ENCODE measurements at regions not wholly inside any gene's neighbourhood (a gene's known extent, or its start where the extent isn't known, plus 50 kb on each side); places are given as distances from the start of the nearest gene placed in this dataset.
"Not testable (repeated sequence)": the region's sequence is repeated elsewhere in the genome, so short reads cannot be mapped to it uniquely, and the experiment has no call there.

DNA sequence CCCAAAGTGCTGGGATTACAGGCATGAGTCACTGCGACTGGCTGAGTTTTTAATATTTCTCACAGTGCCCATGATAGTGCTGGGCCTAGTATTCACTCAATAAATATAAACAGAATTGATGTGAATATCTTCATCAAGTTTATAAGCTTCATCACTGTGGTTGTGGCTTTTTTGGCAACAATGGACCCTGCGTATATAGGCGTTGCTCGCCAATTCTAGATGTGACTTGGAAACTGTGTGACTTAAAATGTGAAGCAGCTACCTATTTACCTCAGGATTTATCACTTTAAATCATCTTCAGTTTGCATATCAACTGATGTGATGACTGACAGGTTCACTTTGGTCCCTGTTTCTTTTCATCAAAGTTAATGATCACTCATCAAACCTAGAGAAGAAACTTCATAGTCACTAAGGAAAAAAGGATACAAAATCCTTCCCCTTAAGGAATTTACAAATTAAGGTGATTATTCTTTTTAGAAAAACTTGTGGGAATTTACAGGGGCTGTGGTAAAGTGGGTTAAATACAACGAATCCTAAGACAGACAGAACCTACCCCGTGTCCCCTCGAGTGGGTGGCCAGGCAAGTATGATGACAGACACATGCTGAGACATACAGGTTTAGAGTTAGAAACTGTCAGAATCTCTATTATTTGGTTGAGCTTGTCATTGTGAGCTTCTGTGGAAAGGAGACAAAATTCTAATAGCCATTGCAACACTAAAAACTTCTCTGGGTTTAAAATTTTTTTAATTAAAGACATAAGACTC, 101.3 kb downstream of the AKAP11 start:
- no peak for DNase-seq

DNA sequence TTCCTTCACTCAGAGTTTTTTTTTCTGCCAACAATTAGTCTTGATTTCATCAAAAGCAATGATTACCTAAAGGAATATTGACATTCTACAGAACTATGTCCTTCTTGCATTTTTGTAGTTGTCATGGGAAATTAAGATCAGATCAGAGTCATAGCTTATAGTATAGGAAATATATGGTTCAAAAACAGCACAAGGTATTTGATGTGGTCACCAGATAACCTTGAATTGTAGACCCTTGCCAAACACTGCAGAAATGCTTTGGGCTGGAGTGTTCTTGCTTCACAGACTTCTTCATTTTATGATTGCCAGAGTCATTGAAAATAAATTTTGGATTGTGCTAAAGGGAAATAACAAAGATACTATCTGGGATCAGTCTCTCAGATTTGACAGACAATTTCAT, 103.7 kb downstream of the AKAP11 start:
- DNase-seq = no peak

DNA sequence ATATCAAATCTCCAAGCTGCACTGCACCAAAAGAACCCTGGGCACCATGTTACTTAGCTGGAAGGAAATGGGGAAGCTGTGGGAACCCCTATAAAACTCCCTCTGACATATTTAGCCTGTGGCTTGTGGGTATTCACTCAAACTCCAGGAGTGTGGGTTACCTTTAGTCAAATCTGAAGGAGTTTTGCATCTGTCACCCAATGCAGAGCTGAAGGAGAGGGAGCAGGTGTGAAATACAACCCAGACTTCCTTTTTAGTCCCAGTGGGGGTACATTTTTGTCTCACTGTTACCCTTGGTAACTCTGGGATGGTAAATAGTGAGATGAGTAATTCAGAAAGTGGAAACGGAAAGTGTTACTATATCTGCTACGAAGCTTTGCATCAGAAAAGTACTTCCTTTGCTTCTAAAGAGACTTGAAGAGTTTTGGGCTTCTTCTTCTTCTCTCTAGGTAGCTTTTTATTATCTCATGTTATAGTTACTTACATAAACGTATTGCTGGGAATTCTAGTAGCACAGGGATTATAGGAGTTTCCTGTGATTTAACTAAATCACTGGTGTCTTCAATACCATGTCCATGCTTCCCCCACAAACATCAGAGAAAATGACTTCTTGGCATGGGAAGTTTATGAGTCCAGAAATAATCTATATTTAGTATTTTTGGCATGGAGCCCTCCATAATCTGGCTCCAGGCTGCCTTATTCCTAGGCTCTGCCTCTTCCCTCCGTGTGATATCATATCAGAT, 105.9 kb downstream of the AKAP11 start:
- DNase-seq = no peak

DNA sequence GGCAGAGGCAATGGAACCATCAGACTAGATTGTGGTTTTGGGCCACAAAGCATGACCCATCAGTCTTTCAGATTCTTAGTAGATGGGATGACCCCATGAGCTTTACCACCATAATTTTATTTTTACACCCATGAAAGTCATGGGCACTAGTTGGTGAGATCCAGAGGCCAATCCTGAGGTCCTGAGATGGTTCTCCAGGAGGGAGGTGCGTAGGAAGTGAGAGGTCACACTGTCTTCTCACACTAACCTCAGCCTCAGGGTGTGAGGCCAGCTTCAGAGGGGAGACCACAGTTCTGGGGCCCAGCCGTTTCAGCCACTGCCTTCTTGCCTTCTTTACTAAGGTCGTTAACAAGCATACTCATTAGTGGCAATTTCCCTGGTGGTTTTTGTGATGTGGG, 106.4 kb downstream of the AKAP11 start:
- no peak for DNase-seq

DNA sequence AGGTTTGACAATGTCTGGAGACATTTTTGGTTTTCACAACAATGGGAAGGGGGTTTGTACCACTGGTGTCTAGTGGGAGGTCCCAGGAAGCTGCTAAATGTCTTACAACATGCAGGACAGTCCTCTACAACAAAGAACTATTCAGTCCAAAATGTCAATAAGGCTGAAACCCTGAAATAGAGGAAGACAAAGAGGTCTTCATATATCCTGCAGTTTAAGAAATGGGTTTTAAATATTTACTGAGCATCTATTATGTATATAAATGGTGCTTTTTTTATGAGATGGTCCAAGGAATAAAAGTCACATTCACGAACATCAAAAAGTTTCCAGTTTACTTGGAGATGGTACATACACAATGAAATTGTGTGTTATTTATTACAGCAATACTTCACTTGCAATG, 107.3 kb downstream of the AKAP11 start:
- no peak for DNase-seq

DNA sequence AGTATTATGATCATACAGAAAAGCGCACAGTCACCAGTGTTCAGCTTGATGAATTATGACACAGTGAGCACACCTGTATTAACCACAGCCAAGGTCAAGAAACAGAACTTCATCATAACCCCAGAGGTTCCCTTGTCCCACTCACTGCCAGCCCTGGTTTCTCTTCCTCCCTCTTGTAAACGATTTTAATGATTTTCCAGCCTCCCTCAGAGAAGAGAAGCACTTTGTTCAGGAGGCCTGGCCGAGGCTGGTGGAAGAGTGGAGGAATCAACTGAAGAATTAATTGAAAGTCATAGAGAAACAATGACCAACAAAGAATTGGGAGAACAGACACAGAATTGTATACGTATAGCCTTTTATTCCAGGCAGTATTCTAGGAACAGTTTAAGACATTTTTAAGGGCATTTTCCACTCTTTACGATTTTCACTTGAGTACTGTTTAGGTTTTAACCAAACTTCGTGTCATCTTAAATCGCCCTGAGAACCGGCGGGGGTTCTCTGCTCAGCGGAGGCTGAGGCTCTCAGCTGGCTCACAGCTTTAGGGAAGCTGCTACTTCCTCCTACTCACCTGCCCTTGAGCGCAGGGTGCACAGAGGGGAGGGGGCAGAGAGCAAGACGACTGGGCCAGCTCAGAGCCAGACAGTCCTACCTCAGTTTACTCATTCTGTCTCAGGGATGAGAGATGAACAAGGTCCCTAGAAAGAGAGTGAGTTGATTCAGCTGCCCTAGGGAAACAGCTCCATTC, 108.6 kb downstream of the AKAP11 start:
- no peak for DNase-seq

DNA sequence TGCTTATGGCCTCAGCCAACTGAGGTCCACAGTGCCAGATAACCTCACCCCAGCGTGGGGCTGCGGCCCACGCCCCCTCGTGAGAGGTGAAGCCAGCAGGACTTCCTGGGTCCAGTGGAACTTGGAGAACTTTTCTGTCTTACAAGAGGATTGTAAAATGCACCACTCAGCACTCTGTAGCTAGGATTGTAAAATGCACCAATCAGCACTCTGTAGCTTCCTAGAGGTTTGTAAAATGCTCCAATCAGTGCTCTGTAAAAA, 109.1 kb downstream of the AKAP11 start:
- no peak for DNase-seq

DNA sequence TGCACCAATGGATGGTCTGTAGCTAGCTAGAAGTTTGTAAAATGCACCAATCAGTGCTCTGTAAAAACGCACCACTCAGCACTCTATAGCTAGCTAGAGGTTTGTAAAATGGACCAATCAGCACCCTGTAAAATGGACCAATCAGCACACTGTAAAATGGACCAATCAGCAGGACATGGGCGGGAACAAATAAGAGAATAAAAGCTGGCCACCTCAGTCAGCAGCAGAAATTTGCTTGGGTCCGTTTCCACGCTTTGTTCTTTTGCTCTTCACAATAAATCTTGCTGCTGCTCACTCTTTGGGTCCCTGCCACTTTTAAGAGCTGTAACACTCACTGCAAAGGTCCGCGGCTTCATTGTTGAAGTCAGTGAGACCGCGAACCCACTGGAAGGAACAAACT, 109.5 kb downstream of the AKAP11 start:
- not testable (repeated sequence) for DNase-seq

DNA sequence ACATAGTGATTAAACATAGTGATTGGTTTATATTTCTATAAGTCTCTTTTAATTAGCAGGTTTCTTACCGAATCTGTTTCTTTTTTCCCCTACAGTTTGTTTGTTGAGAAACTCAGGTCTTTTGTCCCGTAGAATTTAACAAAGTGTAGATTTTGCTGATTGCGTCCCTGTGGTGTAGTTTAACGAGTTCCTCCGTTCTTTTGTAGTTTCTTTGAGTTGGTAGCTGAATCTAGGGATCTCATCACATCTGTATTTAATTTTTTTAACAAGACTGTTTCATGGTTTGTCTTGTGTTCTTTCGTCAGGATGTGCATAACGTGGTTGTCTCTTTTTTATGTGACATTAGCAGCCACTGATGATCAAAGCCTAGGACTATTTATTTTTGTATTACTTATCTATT, 111.1 kb downstream of the AKAP11 start:
- DNase-seq = no peak

DNA sequence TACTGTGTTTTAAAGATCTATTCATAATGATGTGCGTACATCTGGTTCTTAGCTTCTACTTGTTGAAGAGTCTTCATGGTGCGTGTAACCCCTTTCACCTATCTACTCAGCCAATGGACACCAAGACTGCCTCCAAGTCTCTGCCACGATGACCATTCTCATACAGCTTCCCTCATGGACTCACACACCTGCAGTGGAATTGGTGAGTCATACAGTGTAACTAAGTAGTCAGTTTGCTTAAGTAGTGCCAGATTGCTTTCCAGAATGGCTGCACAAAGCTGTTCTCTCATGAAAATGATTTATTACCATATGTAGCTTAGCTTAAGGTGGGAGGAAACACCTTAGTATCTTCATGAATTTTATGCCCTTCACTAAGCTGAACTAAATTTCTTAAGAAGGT, 112.3 kb downstream of the AKAP11 start:
- DNase-seq = no peak

DNA sequence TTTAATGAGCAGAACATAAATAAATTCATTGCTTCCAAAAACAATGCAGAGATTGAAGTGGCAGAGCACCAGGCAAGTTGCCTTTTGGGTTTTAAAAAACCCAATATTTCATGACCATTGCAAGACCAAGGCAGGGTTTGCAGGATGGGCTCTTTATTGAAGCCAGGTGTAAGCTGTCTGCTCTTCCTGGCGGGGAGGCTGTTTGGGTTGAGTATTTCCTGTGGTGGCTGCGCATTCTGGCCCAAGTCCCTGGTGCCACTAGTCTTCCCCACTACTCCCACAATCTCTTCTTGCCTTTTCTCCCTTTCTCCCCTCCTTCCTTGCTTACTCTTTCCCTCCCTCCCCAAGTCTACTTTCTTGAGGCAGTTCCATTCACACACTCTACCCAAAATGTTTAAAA, 116.4 kb downstream of the AKAP11 start:
- DNase-seq = no peak

DNA sequence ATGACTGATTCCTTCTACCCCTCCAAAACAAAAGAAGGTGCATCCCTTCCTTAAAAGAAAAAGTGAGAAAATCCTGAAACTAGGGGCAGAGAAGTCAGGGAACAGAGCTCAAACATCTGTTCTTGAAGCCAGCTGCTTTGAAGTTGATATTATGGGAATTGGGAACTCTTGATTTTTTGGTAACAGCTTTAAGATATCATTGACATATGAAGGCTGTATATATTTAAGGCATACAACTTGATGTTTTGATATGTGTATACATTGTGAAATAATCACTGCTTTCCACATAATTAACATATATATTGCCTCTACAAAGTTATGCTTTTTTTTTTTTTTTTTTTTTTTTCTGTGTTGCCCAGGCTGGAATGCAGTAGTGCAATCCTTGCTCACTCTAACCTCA, 117.1 kb downstream of the AKAP11 start:
- no peak for DNase-seq

DNA sequence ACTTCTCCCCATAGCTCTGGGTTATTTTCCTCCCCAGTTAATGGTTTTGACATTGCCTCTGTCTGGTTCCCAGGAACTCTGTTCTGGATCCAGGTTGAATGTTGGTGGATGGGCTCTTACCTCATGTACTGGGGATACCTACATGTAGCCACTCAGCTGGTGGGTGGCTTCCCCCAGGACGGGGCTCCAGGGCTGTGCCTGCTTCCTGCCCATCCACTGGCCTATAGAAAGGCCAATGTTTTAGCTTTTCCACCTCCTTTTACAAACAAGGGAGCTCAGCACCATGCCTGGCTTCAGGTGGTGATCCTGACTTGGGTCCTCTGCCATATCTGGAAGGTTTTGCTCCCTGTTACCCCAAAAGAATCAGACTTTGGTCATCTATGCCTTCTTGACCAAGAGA, 120.2 kb downstream of the AKAP11 start:
- no peak for DNase-seq

DNA sequence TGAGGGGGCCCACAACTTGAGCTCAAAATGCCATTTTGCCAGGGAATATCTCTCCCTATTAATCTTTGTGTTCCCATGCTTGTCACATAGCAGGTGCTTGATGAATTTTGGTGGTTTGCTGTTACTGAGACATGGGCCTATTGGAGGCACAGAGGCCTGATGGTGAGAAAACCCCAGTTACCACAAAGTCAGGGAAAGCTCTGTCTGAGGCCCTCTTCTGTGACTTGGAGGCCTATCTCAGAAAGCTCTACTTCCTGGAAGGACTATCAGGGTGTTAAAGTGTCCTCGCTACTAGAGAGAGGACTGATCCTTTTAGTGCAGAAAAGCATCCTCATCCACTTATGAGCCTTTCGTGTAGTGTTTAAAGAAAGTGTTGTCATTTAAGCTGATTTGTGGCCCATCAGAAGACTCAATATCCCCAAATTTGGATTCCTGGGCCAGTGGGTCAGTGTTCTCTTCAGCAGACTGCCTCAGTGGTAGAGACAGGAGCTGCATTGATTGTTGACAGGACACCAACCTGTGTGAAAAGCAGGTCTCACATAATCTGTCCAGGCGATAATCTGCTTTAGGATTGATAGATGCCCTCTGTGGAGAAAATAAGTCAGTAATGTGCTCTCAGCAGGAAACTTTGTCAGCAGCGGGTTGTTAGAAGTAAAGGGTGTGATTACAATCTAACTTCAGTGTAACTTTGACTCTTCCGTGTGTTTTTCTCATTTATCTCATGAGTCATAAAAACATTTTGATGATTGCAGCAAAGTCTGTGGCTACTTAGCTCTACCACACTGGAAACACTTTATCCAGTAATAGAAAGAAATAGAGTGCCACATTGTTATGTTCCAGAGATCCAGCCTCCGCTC, 121.0 kb downstream of the AKAP11 start:
- no peak for DNase-seq

DNA sequence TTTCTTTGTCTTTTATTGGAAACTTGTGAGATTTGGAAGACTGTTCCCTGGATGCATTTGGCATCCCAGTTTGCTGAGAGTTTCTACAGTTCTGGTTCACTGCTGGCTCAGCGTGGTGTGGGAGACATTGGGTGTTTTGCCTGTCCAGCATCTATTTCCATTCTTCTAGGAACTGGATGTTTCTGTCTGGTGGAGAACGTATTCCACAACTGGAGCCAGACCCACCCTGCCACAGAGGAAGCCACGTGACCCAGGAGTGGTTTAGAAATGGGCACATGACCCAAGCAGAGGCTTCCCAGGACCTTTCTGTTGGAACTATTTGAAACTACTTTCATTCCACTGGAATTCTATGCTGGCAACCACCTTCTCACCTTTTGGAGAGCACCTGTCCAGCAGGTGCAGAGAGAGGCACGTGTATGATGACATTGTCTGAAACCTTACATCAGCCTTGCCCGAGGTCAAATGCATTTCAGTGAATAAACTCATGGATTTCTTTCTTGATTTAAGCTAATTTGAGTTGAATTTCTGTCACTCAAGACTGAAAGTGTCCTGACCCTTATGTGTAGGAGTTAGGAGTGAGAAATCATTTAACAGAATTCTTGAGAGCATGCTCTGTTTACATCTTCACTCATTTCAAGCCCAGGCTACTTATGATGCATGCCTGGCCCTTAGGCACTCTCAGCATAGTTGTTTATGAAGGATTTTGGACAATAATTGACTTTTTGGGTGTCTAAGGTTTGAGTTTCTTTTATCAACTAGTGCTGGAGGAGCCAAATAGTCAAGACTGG, 121.8 kb downstream of the AKAP11 start:
- DNase-seq = no peak

DNA sequence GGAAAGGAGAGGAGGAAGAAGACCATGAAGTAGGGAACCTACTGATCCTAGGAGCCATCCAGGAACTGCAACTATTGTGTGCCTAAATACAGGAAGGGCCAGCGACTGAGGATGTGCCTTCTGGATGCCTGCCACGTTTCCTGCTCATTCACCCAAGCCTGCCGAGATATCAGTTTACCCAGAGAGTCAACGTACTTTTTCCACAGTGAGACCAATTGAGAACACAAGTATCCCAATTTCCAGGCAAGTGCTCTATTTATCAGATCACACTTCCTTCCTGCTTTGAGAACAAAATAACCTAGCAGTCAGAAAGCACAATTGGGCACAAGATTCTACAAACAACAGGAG, 122.4 kb downstream of the AKAP11 start:
- DNase-seq = no peak

DNA sequence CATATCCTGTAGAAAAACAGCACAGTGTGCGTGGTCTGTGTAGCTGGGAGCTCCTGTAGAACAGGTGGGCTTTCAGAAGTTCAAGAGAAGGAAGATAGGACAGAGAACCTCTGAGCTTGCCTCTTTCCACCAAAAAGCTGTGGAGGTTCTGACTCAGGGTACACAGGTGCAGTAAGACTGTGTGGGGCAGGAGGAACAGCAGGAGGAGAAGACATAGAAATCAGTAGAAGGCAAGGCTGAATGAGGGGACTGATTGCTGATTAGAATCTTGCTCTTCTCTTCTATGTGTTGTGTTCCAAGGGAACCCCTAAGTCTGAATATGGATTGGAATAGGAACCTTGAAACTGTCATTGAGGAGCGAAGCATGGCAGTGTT, 122.7 kb downstream of the AKAP11 start:
- DNase-seq = no peak

DNA sequence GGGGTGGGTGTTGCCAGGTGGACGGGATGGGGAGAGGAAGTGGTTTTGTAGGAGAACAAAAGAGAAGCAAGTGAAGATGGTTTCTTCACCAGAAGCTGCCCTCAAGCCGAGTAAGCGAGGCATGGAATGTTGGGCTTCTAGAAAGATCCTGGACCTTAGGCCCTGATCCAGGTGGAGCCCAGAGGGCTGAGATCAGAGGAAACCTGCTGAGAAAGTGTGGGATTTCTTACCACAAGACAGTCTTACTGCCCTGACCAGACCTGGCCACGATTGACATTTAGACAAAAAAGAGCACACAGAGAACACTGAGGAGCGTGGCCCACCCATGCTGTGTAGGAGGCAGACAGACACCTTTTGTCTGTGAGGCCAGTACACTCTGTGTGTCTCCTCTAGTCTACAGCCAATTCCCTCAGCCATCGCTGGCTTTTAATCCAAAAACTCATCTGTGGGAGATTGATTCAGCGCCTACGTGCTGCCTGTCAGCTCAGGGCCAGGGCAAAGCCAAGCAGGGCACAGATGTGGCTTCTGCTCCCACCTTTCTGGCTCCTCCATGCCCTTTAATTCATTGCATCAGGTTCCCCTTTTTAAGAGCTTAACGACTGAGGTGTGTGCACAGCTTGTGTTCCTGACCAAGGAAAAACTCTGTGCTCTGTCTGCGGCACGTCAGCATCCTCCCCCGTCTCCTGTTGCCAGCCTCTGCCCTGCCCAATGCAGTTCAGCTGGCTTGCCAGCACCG, 123.3 kb downstream of the AKAP11 start:
- no peak for DNase-seq

DNA sequence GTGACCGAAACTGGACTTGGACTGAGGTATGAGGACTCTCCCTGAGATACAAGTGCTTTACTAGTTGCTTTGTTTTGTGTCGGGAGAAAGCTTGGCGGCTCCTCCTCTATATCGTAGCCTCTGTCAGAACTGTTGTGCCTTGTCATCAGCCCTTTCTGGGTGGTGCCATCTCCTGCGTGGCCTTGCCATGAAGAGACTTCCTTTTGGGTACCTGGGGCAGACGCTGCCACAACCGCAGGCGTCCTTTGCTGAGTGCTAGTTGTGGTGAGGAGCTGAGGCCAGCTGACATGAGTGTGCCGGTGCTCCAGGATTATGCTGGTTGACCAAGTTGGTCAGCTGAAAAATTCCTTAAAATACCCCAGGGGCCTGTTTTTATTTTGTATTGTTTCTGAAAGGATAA, 124.5 kb downstream of the AKAP11 start:
- no peak for DNase-seq

DNA sequence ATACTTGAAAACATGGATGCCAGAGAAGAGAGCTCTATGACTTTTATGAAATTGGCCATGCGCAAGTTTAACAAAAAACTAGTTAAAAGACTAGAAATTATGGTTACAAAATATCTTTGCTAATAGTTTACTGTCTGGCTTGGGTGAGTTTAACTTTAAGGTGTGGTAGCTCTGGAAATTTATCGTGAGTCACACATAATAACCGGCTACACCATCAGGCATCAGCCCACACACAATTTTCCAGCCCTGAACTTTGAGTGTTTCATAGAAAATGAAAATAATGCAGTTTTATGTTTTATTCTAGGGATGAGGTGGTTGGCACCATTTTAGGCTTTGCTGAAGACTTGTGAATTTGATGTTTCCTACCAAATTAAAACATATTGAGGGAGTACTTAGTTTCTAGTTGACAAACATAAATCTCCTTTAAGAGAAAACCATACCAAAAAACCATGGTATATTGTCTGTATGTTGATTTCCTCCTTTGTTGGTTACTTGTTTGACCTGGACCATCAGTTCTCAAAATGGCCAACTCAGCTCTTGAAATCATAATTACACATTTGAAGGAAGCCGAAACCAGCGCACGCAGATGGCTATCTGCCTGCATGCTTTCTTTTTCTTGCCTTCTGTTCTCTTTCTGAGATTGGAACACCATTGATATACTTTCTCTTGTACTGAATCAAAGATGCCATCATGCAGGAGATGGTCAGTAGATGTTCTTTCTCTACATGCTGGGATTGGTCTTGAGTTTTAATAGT, 125.1 kb downstream of the AKAP11 start:
- no peak for DNase-seq

DNA sequence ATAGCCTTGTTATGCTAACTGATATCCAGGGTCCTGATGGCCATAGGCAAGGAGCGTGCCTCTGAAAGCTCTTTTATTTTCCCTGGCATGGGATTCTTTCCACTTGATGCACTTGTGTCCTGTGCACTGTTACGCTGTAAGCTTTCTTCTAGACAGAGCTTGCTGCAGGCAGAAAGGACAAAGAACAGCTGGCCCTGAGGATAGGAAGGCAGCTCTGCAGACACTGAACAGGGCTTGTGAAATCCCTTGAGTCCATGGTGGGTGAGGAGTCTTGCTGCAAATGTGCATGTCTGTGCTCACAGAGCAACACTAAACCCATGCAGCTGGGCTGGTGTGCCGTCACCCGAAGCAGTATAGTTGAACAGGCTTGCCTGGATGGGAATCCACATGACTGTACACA, 126.6 kb downstream of the AKAP11 start:
- no peak for DNase-seq
